ENCODE measurements at regions not wholly inside any gene's neighbourhood (a gene's known extent, or its start where the extent isn't known, plus 50 kb on each side); places are given as distances from the start of the nearest gene placed in this dataset.
"Not testable (repeated sequence)": the region's sequence is repeated elsewhere in the genome, so short reads cannot be mapped to it uniquely, and the experiment has no call there.

DNA sequence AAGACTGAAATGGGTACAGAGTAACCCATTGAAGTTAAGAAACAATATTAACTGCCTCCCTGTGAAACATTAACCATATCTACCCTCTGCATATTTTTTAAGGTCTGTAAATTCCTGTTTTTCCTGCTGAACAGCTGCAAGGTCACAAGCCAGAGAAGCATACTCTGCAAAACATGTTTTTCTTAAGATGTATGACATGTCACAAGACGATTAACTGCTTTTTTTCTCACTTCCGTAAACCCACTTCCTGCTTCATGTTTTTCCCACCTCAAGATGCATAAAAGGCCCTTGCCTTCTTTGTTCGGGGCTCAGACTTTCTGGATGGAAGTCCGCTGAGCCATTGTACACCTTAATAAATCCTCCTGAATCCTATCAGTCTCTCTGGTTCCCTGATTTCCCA lies 504.7 kb upstream of the MIS18BP1 start:
- 51% methylated on average over 4 of the region's 4 CpGs for WGBS (ENCODE audit: insufficient coverage)
- Mint-ChIP-seq H3K4me3 (no peak overlapping the region), H3K4me1 (no peaks in the 10 kb centered on the region), H3K27ac (no peak overlapping the region), H3K36me3 (peaks cover 5% of the 10 kb centered on the region), H3K27me3 (ENCODE audit: low read depth in 2 of 2) (no peaks in the 10 kb centered on the region), H3K9me3 (peaks cover 17 to 29% of the 10 kb centered on the region in 2 donors)
- DNase-seq (no peak), ATAC-seq (no peak)
- H3K9me3 ChIP-seq (ENCODE audit: control insufficient read depth, insufficient read depth, low read length) = peaks cover 12% of the 10 kb centered on the region
- no peak overlapping the region for H3K4me3 ChIP-seq (ENCODE audit: low read length)
- H3K4me1 ChIP-seq (ENCODE audit: control insufficient read depth, insufficient read depth, low read length) = no peaks in the 10 kb centered on the region
- TF ChIP-seq, protein P1, sequence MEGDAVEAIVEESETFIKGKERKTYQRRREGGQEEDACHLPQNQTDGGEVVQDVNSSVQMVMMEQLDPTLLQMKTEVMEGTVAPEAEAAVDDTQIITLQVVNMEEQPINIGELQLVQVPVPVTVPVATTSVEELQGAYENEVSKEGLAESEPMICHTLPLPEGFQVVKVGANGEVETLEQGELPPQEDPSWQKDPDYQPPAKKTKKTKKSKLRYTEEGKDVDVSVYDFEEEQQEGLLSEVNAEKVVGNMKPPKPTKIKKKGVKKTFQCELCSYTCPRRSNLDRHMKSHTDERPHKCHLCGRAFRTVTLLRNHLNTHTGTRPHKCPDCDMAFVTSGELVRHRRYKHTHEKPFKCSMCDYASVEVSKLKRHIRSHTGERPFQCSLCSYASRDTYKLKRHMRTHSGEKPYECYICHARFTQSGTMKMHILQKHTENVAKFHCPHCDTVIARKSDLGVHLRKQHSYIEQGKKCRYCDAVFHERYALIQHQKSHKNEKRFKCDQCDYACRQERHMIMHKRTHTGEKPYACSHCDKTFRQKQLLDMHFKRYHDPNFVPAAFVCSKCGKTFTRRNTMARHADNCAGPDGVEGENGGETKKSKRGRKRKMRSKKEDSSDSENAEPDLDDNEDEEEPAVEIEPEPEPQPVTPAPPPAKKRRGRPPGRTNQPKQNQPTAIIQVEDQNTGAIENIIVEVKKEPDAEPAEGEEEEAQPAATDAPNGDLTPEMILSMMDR (IDR thresholded peaks at IDR 0.05) = no peak
- no peaks in the 10 kb centered on the region for H3K27me3 ChIP-seq (ENCODE audit: control insufficient read depth, insufficient read depth, low read length)
- no peaks in the 10 kb centered on the region for H3K36me3 ChIP-seq (ENCODE audit: control insufficient read depth, insufficient read depth, low read length)
- intact Hi-C loops (cut with micrococcal nuclease) = no loop called here
- H3K27ac ChIP-seq (ENCODE audit: low read length) = no peak overlapping the region

DNA sequence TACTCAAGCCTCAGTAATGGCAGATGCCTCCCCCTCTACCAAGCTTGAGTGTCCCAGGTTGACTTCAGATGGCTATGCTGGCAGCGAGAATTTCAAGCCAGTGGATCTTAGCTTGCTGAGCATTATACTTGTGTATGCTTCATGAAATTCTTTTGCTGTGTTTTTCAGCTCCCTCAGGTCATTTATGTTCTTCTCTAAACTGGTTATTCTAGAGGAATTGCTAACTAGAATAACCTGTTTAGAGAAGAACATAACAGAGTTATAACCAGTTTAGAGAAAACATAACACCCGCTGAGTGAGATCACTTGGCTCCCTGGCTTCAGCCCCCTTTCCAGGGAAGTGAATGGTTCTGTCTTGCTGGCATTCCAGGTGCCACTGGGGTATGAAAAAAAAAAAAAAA lies 503.4 kb upstream of the MIS18BP1 start:
- H3K27ac Mint-ChIP-seq; intact Hi-C loops (cut with micrococcal nuclease); H3K27me3 ChIP-seq (ENCODE audit: control insufficient read depth, insufficient read depth, low read length); H3K36me3 Mint-ChIP-seq; H3K27ac ChIP-seq (ENCODE audit: low read length); H3K4me1 ChIP-seq (ENCODE audit: control insufficient read depth, insufficient read depth, low read length); H3K4me1 Mint-ChIP-seq; ATAC-seq; H3K4me3 ChIP-seq (ENCODE audit: low read length); DNase-seq; H3K27me3 Mint-ChIP-seq (ENCODE audit: low read depth in 2 of 2); H3K36me3 ChIP-seq (ENCODE audit: control insufficient read depth, insufficient read depth, low read length); H3K4me3 Mint-ChIP-seq: not testable (repeated sequence)
- WGBS (ENCODE audit: insufficient coverage) = 88% methylated on average over 2 of the region's 2 CpGs
- peaks cover 12% of the 10 kb centered on the region for H3K9me3 ChIP-seq (ENCODE audit: control insufficient read depth, insufficient read depth, low read length)
- peaks cover 21 to 31% of the 10 kb centered on the region in 2 donors for H3K9me3 Mint-ChIP-seq

DNA sequence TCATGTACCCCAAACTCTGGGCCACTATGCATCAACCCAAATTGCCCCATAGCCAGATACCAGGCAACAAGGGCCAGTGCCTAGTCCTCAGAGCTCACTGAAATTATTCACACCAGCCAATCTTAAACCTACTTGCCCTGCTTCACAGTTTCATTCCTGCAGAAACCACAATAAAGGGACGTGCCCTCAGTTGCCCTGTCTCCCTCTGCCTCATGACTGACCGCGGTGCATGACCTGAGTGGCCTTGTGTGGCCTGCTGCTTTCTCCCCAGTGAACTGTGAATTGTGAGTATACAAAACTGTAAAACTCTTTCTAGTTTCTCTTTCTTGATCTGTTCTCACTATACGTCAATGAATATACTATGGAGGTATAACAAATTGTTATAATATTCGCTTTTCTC lies 490.9 kb upstream of the MIS18BP1 start:
- TF ChIP-seq, protein P1 (IDR thresholded peaks at IDR 0.05) = no peak
- Mint-ChIP-seq H3K4me1 (no peaks in the 10 kb centered on the region), H3K36me3 (no peaks in the 10 kb centered on the region), H3K27me3 (ENCODE audit: low read depth in 2 of 2) (no peaks in the 10 kb centered on the region), H3K27ac (no peak overlapping the region), H3K4me3 (no peak overlapping the region), H3K9me3 (peaks cover 9 to 15% of the 10 kb centered on the region in 2 donors)
- H3K27ac ChIP-seq (ENCODE audit: low read length) = no peak overlapping the region
- DNase-seq = no peak
- WGBS (ENCODE audit: insufficient coverage) = 90% methylated on average over 3 of the region's 5 CpGs
- H3K27me3 ChIP-seq (ENCODE audit: control insufficient read depth, insufficient read depth, low read length) = no peaks in the 10 kb centered on the region
- no peaks in the 10 kb centered on the region for H3K36me3 ChIP-seq (ENCODE audit: control insufficient read depth, insufficient read depth, low read length)
- no peaks in the 10 kb centered on the region for H3K9me3 ChIP-seq (ENCODE audit: control insufficient read depth, insufficient read depth, low read length)
- intact Hi-C loops (cut with micrococcal nuclease) = no loop called here
- H3K4me3 ChIP-seq (ENCODE audit: low read length) = no peak overlapping the region
- ATAC-seq = no peak
- no peaks in the 10 kb centered on the region for H3K4me1 ChIP-seq (ENCODE audit: control insufficient read depth, insufficient read depth, low read length)

DNA sequence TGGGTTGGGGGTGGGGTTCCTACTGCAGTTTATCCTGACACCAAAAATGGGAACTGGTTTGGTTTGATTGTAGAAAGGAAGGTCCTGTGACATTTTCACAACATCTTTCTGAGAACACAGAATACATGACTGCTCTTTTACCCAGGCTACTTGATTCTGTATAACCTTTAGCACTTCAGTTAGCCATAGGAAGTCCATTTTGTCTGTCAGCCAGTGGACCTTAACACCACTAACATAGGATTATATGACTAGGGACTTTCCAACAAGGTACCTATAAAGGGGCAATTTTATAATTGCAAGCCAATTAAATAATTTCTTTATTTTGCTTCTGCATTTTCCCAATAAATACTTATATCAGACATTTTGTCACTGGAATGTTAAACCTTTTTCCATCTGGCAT lies 489.2 kb upstream of the MIS18BP1 start:
- TF ChIP-seq, protein P1 (IDR thresholded peaks at IDR 0.05) = no peak
- Mint-ChIP-seq H3K36me3 (no peaks in the 10 kb centered on the region), H3K9me3 (peaks cover 9 to 15% of the 10 kb centered on the region in 2 donors), H3K27me3 (ENCODE audit: low read depth in 2 of 2) (no peaks in the 10 kb centered on the region), H3K4me1 (no peaks in the 10 kb centered on the region), H3K27ac (no peak overlapping the region), H3K4me3 (no peak overlapping the region)
- Histone ChIP-seq H3K9me3 (ENCODE audit: control insufficient read depth, insufficient read depth, low read length) (no peaks in the 10 kb centered on the region), H3K27ac (ENCODE audit: low read length) (no peak overlapping the region), H3K36me3 (ENCODE audit: control insufficient read depth, insufficient read depth, low read length) (no peaks in the 10 kb centered on the region), H3K27me3 (ENCODE audit: control insufficient read depth, insufficient read depth, low read length) (no peaks in the 10 kb centered on the region), H3K4me1 (ENCODE audit: control insufficient read depth, insufficient read depth, low read length) (no peaks in the 10 kb centered on the region), H3K4me3 (ENCODE audit: low read length) (no peak overlapping the region)
- DNase-seq (no peak), ATAC-seq (no peak)
- intact Hi-C loops (cut with micrococcal nuclease) = no loop called here
